DND-41 (cell line): ENCODE measurements at regions not wholly inside any gene's neighbourhood (a gene's known extent, or its start where the extent isn't known, plus 50 kb on each side); places are given as distances from the start of the nearest gene placed in this dataset.

Experiments used
- CTCF ChIP-seq: IDR thresholded peaks from 2 replicates; pipeline ENCODE4 v1.5.1; 2012; ENCODE audit warnings: borderline replicate concordance, low read length, moderate library complexity, mild to moderate bottlenecking; ENCODE audit not compliant: poor library complexity, severe bottlenecking; ENCODE audit errors: extremely low read depth
- EZH2 ChIP-seq: IDR thresholded peaks from 3 replicates; pipeline ENCODE4 v1.6.1; 2012; ENCODE audit warnings: borderline replicate concordance, low read depth, mild to moderate bottlenecking, moderate library complexity, low read length, inconsistent platforms; ENCODE audit not compliant: severe bottlenecking

- TF ChIP-seq CTCF (no peak), EZH2 (no peak)
Measured at GRCh38 chr1:165137551-165138316, 218.8 kb downstream of the LMX1A start.
